ENCODE measurements at regions not wholly inside any gene's neighbourhood (a gene's known extent, or its start where the extent isn't known, plus 50 kb on each side); places are given as distances from the start of the nearest gene placed in this dataset.

DNA sequence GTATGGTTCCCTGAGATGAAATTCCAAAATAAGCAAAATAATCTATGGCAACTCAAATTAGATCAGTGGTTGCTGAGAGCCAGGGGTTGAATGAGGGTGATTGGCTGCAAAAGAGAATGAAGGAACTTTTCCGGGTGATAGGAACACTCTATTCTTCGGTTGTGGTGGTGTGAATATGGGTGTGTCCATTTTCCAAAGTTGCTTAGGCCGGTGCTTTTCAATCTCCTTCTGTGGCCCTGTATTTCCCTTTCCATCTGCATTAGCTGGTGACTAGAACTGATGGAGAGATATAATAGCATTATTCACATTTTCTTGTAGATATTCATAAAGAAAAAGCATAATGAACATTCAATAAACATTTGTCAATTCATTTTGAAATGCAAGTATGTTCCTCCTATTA, 382.9 kb downstream of the TFEC start:
- 89 to 91% methylated on average over 3 of the region's 3 CpGs for WGBS, 2 donors
- TF ChIP-seq POLR2A (IDR thresholded peaks at IDR 0.05) = no peak
- H3K36me3 ChIP-seq = no peaks in the 10 kb centered on the region

DNA sequence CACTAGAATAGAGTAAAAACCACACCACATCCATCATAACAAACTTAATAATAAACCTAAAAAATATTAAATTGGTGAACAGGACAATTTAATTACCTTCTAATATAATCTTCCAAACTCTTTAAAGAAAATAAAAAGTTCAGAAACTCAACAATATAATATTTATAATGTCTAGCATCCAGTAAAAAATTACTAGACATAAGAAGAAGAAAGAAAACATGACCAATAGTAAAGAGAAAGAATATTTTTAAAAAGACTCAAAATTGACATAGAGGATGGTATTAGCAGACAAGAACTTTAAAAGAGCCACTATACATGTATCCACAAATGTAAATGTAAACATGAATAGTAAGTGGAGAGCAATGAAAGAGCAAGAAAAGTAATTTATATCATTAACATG, 388.4 kb downstream of the TFEC start:
- DNase-seq = no peak
- H3K36me3 ChIP-seq = no peaks in the 10 kb centered on the region
- TF ChIP-seq POLR2A (IDR thresholded peaks at IDR 0.05) = no peak
- TF ChIP-seq, protein P1, sequence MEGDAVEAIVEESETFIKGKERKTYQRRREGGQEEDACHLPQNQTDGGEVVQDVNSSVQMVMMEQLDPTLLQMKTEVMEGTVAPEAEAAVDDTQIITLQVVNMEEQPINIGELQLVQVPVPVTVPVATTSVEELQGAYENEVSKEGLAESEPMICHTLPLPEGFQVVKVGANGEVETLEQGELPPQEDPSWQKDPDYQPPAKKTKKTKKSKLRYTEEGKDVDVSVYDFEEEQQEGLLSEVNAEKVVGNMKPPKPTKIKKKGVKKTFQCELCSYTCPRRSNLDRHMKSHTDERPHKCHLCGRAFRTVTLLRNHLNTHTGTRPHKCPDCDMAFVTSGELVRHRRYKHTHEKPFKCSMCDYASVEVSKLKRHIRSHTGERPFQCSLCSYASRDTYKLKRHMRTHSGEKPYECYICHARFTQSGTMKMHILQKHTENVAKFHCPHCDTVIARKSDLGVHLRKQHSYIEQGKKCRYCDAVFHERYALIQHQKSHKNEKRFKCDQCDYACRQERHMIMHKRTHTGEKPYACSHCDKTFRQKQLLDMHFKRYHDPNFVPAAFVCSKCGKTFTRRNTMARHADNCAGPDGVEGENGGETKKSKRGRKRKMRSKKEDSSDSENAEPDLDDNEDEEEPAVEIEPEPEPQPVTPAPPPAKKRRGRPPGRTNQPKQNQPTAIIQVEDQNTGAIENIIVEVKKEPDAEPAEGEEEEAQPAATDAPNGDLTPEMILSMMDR (IDR thresholded peaks at IDR 0.05) = no peak
- intact Hi-C loops (cut with DNase I) = no loop called here
- no peaks in the 10 kb centered on the region for H3K4me1 ChIP-seq
- H3K4me3 ChIP-seq (replicated peaks in 1 of 3) = no peak overlapping the region
- H3K9me3 ChIP-seq = no peaks in the 10 kb centered on the region
- H3K27ac ChIP-seq = no peak overlapping the region
- H3K27me3 ChIP-seq = no peaks in the 10 kb centered on the region

More for the DNA sequence above, 382.9 kb downstream of the TFEC start:
- Histone ChIP-seq H3K4me3 (replicated peaks in 1 of 3) (no peak overlapping the region), H3K9me3 (no peaks in the 10 kb centered on the region), H3K27ac (no peak overlapping the region), H3K27me3 (no peaks in the 10 kb centered on the region), H3K4me1 (no peaks in the 10 kb centered on the region)
- intact Hi-C loops (cut with DNase I) = no loop called here
- no peak for DNase-seq

DNA sequence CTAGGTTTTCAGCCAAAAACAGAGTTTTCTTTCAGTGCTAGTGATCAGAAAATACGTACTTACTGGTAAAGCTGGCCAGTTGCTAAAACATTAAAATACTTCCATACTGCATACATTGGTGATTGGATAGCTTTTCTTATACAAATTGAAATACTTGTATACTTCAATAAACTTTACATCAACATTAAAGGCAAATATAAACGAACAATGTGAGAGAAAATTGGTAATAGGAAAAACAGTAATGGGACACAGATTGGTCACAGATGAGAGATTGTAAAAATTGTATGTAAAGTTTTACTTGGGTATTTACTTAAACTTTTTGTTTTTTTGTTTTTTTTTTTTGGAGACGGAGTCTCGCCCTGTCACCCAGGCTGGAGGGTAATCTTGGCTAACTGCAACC, 391.7 kb downstream of the TFEC start:
- intact Hi-C loops (cut with DNase I) = no loop called here
- no peak overlapping the region for H3K27ac ChIP-seq
- H3K4me3 ChIP-seq (replicated peaks in 1 of 3) = no peak overlapping the region
- 88 to 91% methylated on average over 4 of the region's 4 CpGs for WGBS, 2 donors
- H3K4me1 ChIP-seq = no peaks in the 10 kb centered on the region
- TF ChIP-seq, protein P1 (IDR thresholded peaks at IDR 0.05) = no peak
- TF ChIP-seq POLR2A (IDR thresholded peaks at IDR 0.05) = no peak
- no peaks in the 10 kb centered on the region for H3K9me3 ChIP-seq
- H3K36me3 ChIP-seq = no peaks in the 10 kb centered on the region
- no peak for DNase-seq
- no peaks in the 10 kb centered on the region for H3K27me3 ChIP-seq

DNA sequence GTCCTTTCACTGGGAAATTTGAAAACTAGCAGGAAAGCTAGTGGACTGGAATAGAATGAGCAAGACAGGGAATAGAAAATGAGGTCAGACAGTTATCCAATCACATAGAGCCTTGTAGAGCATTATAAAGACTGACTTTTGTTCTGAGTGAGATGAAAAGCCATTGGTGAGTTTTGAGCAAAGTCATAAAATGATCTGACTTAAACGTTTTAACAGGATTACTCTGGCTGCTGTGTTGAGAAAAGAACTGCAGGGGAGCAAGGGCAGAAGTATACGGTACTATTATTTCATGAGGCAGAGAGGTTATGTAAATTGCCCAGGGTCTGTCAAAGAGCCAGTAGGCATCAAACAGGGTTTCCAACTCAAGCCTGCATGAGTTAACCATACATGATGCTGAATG, 393.4 kb downstream of the TFEC start:
- H3K4me1 ChIP-seq = no peaks in the 10 kb centered on the region
- TF ChIP-seq POLR2A (IDR thresholded peaks at IDR 0.05) = no peak
- no peak overlapping the region for H3K4me3 ChIP-seq (replicated peaks in 1 of 3)
- DNase-seq = no peak
- 66 to 70% methylated on average over 2 of the region's 2 CpGs for WGBS, 2 donors
- intact Hi-C loops (cut with DNase I) = no loop called here
- H3K36me3 ChIP-seq = no peaks in the 10 kb centered on the region
- H3K9me3 ChIP-seq = no peaks in the 10 kb centered on the region
- H3K27ac ChIP-seq = no peak overlapping the region
- H3K27me3 ChIP-seq = no peaks in the 10 kb centered on the region

DNA sequence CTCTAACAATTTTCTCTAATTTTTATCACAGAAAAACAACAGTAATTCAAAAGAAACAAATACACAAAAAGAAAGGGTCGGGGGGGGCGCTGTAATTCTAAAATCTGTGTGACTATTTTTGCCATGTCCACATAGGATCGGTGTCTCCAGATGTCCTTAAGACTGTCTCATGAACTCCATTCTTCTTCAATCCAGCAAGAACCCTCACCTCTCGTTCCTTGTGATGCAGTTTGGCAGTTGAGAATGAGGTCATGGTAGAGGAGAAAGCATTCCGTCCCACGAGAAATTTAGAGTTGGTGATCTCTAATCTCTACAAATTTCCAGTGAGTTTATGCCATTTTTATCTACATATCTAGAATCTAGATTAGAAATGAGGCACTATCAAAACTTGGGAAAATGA, 394.7 kb downstream of the TFEC start:
- no peak overlapping the region for H3K27ac ChIP-seq
- intact Hi-C loops (cut with DNase I) = no loop called here
- TF ChIP-seq, protein P1 (IDR thresholded peaks at IDR 0.05) = no peak
- no peak for TF ChIP-seq POLR2A (IDR thresholded peaks at IDR 0.05)
- H3K9me3 ChIP-seq = no peaks in the 10 kb centered on the region
- no peak overlapping the region for H3K4me3 ChIP-seq (replicated peaks in 1 of 3)
- H3K36me3 ChIP-seq = no peaks in the 10 kb centered on the region
- H3K27me3 ChIP-seq = no peaks in the 10 kb centered on the region
- 66 to 70% methylated on average over 6 of the region's 6 CpGs for WGBS, 2 donors
- DNase-seq = no peak
- no peaks in the 10 kb centered on the region for H3K4me1 ChIP-seq

DNA sequence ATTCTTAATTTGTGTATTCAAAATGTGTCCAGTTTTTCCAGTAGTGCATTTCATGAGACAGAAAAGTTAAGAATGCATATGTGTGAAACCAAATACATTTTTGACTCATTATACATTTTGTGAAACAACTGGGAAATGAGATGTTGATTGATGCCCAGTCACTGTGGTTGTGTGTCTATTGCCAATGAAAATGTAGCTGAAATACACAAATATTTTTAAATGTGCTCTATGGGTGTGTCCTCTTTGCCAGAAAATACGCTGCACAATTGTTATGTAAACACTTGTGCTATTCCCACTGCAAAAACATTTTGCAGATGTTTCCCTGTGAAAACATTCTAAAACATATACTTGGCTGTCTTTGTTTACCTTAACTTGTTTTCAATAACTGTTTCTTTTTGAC, 395.2 kb downstream of the TFEC start:
- no peaks in the 10 kb centered on the region for H3K36me3 ChIP-seq
- intact Hi-C loops (cut with DNase I) = no loop called here
- no peak for DNase-seq
- no peak overlapping the region for H3K4me3 ChIP-seq (replicated peaks in 1 of 3)
- no peaks in the 10 kb centered on the region for H3K4me1 ChIP-seq
- TF ChIP-seq POLR2A (IDR thresholded peaks at IDR 0.05) = no peak
- TF ChIP-seq, protein P1 (IDR thresholded peaks at IDR 0.05) = no peak
- no peak overlapping the region for H3K27ac ChIP-seq
- H3K9me3 ChIP-seq = no peaks in the 10 kb centered on the region
- 50 to 55% methylated on average over 1 of the region's 1 CpG for WGBS, 2 donors
- H3K27me3 ChIP-seq = no peaks in the 10 kb centered on the region
